Neural progenitor cell (in vitro differentiated cells): ENCODE measurements at regions not wholly inside any gene's neighbourhood (a gene's known extent, or its start where the extent isn't known, plus 50 kb on each side); places are given as distances from the start of the nearest gene placed in this dataset.

Experiments
- EZH2 ChIP-seq: fragments of 200-600 bp; sonication (generic); IDR thresholded peaks from 2 replicates; pipeline ENCODE4 v1.6.1; 2017; ENCODE audit warnings: antibody characterized with exemption, mild to moderate bottlenecking, moderate library complexity
- EZH2phosphoT487 ChIP-seq: fragments of 200-600 bp; sonication (generic); IDR thresholded peaks from 2 replicates; pipeline ENCODE4 v1.6.1; 2017; ENCODE audit warnings: antibody characterized with exemption
- TF ChIP-seq, protein P1 (sequence below): fragments of 200-600 bp; sonication (generic); IDR thresholded peaks from 2 replicates; pipeline ENCODE4 v1.5.1; 2017; ENCODE audit warnings: antibody characterized with exemption, mild to moderate bottlenecking

DNA sequence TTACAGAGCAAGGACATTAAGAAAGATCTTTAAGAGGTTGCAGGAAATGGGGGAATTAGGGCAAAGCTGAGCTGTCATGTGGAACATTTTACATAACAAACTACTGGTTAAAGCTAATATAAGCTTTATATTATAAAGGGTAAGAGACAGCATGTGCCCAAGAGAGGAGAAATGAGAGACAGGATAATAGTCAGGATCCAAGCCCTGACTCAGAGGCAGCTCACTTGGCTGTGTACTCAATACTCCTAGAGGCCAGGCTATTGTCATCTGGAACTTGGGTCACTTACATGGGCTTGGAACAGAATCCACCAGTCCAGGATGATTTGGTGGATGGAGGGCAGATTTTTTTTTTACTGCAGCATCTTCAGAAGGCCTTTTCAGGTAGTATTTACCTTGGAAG, 418.6 kb upstream of the ZMIZ1 start:
- TF ChIP-seq EZH2 (no peak), EZH2phosphoT487 (no peak)
- TF ChIP-seq, protein P1, sequence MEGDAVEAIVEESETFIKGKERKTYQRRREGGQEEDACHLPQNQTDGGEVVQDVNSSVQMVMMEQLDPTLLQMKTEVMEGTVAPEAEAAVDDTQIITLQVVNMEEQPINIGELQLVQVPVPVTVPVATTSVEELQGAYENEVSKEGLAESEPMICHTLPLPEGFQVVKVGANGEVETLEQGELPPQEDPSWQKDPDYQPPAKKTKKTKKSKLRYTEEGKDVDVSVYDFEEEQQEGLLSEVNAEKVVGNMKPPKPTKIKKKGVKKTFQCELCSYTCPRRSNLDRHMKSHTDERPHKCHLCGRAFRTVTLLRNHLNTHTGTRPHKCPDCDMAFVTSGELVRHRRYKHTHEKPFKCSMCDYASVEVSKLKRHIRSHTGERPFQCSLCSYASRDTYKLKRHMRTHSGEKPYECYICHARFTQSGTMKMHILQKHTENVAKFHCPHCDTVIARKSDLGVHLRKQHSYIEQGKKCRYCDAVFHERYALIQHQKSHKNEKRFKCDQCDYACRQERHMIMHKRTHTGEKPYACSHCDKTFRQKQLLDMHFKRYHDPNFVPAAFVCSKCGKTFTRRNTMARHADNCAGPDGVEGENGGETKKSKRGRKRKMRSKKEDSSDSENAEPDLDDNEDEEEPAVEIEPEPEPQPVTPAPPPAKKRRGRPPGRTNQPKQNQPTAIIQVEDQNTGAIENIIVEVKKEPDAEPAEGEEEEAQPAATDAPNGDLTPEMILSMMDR: no peak
